ENCODE measurements at regions not wholly inside any gene's neighbourhood (a gene's known extent, or its start where the extent isn't known, plus 50 kb on each side); places are given as distances from the start of the nearest gene placed in this dataset.

GRCh38 chr1:59151860-59152259, 145.0 kb upstream of the FGGY start:
- TF ChIP-seq, protein P1, sequence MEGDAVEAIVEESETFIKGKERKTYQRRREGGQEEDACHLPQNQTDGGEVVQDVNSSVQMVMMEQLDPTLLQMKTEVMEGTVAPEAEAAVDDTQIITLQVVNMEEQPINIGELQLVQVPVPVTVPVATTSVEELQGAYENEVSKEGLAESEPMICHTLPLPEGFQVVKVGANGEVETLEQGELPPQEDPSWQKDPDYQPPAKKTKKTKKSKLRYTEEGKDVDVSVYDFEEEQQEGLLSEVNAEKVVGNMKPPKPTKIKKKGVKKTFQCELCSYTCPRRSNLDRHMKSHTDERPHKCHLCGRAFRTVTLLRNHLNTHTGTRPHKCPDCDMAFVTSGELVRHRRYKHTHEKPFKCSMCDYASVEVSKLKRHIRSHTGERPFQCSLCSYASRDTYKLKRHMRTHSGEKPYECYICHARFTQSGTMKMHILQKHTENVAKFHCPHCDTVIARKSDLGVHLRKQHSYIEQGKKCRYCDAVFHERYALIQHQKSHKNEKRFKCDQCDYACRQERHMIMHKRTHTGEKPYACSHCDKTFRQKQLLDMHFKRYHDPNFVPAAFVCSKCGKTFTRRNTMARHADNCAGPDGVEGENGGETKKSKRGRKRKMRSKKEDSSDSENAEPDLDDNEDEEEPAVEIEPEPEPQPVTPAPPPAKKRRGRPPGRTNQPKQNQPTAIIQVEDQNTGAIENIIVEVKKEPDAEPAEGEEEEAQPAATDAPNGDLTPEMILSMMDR (IDR thresholded peaks at IDR 0.05 in 8 of 11, conservative IDR thresholded peaks at IDR 0.05 in 3 of 11) = no peak
- no peak for TF ChIP-seq POLR2AphosphoS5 (IDR thresholded peaks at IDR 0.05)
- no peak for TF ChIP-seq POLR2A (IDR thresholded peaks at IDR 0.05)

Measured in spleen (tissue), 7 donors.